Mucosa of stomach (tissue), 1 donor: ENCODE measurements at regions not wholly inside any gene's neighbourhood (a gene's known extent, or its start where the extent isn't known, plus 50 kb on each side); places are given as distances from the start of the nearest gene placed in this dataset.
"Not testable (repeated sequence)": the region's sequence is repeated elsewhere in the genome, so short reads cannot be mapped to it uniquely, and the experiment has no call there.

Source experiments
- H3K27me3 ChIP-seq: one replicate; pipeline ENCODE4 v1.7.0; 2013; ENCODE audit warnings: mild to moderate bottlenecking, low read length; ENCODE audit not compliant: control insufficient read depth, insufficient read depth
- H3K36me3 ChIP-seq: one replicate; pipeline ENCODE4 v1.7.0; 2013; ENCODE audit warnings: low read length; ENCODE audit not compliant: control insufficient read depth, insufficient read depth
- H3K4me1 ChIP-seq: one replicate; pipeline ENCODE4 v1.7.0; 2013; ENCODE audit warnings: mild to moderate bottlenecking, low read length; ENCODE audit not compliant: control insufficient read depth, insufficient read depth
- H3K4me3 ChIP-seq: one replicate; pipeline ENCODE4 v1.7.0; 2013; ENCODE audit warnings: low read length
- H3K9ac ChIP-seq: one replicate; pipeline ENCODE4 v1.7.0; 2013; ENCODE audit warnings: mild to moderate bottlenecking, low read length, moderate library complexity
- H3K9me3 ChIP-seq: one replicate; pipeline ENCODE4 v1.7.0; 2013; ENCODE audit warnings: mild to moderate bottlenecking, low read length, moderate library complexity; ENCODE audit not compliant: control insufficient read depth
- donor health status: Pancreatic carcinoma.

DNA sequence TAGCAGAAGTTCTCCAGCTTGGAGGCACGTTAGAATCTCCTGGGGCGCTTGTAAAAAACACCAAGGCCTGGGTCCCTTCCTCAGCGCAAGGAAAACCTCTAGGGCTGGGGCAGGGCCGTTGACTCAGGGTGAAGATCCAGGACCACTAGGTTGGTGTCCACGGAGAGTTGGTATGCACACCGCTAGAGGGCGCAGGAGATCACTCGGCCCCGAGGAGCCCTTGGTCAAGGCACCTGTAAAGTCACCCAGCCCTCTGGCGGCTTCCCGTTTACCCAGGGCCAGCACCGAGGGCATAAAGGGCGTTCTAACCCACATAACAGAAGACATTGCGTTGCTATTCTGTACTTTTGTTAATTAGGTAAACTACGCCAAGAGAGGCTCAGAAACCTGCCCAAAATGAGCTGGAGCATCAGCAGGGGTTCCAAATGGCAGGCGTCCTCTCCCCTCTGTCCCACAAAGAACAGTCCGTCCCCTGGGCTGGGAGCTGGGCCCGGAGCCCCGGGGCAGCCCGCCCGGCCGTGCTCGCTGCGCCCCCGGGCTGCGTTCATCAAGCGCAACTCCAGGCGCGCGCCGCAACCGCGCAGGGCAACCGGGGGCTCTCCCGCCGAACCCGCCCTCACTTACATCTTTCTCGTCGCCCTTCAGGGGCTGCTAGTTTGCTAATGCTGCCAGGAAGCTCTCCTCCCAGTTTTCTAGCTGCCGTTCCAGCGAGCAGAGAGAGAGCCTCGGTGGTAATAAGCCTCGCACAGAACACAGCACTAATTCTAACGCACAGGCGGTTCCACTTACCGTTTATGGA, 332.1 kb downstream of the ARRDC4 start:
- Histone ChIP-seq H3K9ac (no peak overlapping the region), H3K27me3 (peaks cover 13% of the 10 kb centered on the region), H3K4me1 (no peaks in the 10 kb centered on the region), H3K36me3 (no peaks in the 10 kb centered on the region), H3K9me3 (no peaks in the 10 kb centered on the region), H3K4me3 (no peak overlapping the region)

DNA sequence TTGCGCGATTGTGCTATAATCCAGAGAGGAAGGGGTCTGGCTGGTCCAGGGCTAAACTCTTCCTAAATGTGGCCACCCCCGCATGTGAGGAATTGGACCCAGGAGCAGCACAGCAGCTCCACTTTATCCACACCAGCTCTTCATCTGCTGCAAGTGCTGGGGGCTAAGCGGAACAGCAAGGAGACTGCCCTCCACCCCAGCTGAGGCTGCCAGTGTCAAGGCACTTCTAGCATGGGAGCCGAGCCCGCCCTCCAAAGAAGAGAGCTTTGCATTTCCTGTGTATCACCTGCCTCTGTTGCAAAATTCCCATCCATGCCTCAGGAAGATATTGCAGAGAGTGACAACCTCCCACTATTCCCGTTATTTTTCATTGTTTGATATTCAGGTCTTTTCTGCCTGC, 333.6 kb downstream of the ARRDC4 start:
- Histone ChIP-seq H3K4me1 (no peaks in the 10 kb centered on the region), H3K27me3 (peaks cover 13% of the 10 kb centered on the region), H3K36me3 (no peaks in the 10 kb centered on the region), H3K4me3 (no peak overlapping the region), H3K9ac (no peak overlapping the region), H3K9me3 (no peaks in the 10 kb centered on the region)

DNA sequence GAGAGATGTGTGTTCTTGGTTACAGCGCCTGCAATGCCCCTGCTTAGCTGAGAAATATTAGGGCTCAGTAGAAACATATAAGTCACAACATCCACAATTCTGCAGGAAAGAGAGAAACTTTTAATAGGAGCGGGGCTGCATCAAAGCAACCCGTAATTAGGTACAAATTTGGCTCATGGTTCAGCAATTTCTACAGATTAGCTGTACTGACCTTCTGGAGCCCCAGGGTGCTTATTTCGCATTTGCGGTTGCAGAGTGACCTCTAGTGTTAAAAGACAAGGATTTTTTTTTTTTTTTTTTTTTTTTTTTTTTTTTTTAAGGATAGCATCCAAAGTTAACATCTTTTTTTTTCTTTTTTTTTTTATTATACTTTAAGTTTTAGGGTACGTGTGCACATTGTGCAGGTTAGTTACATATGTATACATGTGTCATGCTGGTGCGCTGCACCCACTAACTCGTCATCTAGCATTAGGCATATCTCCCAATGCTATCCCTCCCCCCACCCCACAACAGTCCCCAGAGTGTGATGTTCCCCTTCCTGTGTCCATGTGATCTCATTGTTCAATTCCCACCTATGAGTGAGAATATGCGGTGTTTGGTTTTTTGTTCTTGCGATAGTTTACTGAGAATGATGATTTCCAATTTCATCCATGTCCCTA, 334.7 kb downstream of the ARRDC4 start:
- peaks cover 13% of the 10 kb centered on the region for H3K27me3 ChIP-seq
- not testable (repeated sequence) for H3K9ac ChIP-seq, H3K9me3 ChIP-seq, H3K4me3 ChIP-seq, H3K4me1 ChIP-seq, H3K36me3 ChIP-seq

DNA sequence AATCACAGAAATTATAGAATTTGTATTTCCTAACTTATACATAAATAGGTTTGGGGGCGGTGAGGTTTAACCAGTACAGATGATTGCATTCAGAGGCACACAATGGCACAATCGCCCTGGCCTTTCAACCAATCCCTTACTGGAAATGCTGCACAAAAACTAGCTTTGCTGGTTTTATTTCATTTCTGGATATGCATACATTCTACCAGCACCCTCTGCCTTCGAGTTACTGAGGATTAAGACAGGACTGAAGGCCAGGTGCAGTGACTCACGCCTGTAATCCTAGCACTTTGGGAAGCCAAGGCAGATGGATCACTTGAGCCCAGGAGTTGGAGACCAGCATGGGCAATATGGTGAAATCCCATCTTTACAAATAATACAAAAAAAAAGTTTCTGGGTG, 336.1 kb downstream of the ARRDC4 start:
- Histone ChIP-seq H3K4me3 (no peak overlapping the region), H3K9me3 (no peaks in the 10 kb centered on the region), H3K9ac (no peak overlapping the region), H3K36me3 (no peaks in the 10 kb centered on the region), H3K27me3 (peaks cover 13% of the 10 kb centered on the region), H3K4me1 (no peaks in the 10 kb centered on the region)

DNA sequence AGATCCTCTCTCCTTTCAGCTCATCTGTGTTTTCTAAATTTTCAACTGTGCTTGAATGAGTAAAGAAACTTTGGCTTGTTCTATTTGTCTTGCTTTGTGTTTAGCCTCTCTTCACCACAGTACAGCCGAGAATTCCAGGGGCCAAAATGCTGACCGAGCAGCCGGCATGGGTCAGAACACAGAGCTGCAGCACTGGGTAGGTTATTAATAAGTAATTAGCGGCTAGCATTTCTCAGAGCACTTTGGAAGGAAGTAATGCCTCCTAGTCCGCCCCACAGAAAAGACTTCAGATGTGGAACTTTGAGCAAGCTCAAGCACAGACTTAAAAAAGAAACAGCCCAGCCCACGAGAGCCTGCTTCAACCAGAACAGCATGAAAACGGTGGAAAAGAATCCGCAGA, 343.9 kb downstream of the ARRDC4 start:
- Histone ChIP-seq H3K9me3 (no peaks in the 10 kb centered on the region), H3K4me1 (no peaks in the 10 kb centered on the region), H3K27me3 (no peaks in the 10 kb centered on the region), H3K4me3 (no peak overlapping the region), H3K36me3 (no peaks in the 10 kb centered on the region), H3K9ac (no peak overlapping the region)

DNA sequence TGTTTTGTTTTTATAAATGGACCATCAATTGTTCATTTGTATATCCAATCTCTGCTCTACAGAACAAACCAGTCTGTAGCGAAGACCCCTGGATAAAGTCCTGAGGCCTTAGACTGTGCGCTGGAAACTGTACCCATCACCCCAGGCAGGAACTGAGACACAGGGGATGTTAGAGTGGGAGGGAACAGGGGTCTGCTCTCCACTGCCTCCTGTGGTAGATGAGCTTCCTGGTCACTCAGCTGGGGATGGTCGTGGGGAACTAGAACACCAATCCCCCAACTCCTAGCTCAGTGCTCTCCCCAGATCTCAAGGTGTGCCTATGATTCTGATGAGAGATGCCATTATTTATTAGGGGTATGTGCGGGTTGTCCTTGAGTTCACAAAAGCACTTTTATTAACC, 340.2 kb upstream of the IGF1R start:
- Histone ChIP-seq H3K4me3 (no peak overlapping the region), H3K36me3 (no peaks in the 10 kb centered on the region), H3K4me1 (no peaks in the 10 kb centered on the region), H3K9ac (no peak overlapping the region), H3K27me3 (peaks cover 5% of the 10 kb centered on the region), H3K9me3 (no peaks in the 10 kb centered on the region)

DNA sequence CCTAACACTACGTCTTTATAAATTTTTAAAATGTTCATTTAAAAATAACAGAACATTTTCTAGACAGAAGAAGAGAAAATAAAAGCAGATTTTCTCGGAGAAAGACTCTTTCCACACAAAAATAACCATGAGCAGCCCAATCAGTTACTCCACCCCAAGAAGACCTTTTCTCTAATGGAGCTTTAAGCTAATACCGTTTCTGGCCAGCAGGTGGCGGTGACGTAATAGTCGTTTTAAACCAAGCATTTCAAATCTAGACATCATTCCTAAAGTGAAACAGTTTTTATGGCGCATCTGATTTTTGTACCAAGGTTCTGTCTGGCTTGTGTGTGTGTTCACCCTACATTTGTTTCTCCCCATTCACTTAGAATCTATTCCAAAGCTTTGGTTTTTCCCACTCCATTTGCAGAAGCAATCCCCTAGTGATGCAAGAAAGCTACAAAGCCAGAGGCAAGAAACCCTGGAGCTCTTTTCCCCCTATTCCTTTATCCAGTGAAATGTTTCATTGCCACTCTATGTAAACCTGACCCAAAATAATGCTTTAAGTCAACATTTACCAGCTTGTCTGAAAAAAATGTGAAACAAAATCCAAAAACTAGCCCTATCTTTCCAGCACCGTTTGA, 336.7 kb upstream of the IGF1R start:
- H3K4me1 ChIP-seq = no peaks in the 10 kb centered on the region
- H3K9me3 ChIP-seq = no peaks in the 10 kb centered on the region
- H3K36me3 ChIP-seq = no peaks in the 10 kb centered on the region
- H3K4me3 ChIP-seq = no peak overlapping the region
- H3K9ac ChIP-seq = no peak overlapping the region
- H3K27me3 ChIP-seq = peaks cover 5% of the 10 kb centered on the region

DNA sequence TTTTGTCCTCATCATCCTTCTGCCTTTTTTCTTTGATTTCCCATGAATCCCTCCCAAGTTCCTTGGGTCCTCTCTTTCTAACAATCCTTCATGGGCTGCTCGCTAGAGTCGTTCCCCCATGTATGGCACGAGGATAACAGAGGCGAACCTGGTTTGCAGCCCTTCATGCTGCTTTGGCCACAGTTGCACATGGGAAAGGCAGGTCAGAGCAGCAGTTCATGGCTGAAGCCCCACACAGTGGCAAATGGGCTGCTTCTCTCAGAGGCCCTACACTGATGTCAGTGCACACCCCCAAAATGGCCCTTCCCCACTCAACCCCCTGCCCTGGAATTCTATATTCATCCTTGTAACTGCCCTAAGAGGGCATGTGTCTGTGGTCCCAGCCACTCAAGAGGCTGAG, 335.4 kb upstream of the IGF1R start:
- H3K4me1 ChIP-seq = no peaks in the 10 kb centered on the region
- no peak overlapping the region for H3K4me3 ChIP-seq
- H3K9me3 ChIP-seq = no peaks in the 10 kb centered on the region
- no peaks in the 10 kb centered on the region for H3K36me3 ChIP-seq
- no peak overlapping the region for H3K9ac ChIP-seq
- H3K27me3 ChIP-seq = peaks cover 5% of the 10 kb centered on the region

DNA sequence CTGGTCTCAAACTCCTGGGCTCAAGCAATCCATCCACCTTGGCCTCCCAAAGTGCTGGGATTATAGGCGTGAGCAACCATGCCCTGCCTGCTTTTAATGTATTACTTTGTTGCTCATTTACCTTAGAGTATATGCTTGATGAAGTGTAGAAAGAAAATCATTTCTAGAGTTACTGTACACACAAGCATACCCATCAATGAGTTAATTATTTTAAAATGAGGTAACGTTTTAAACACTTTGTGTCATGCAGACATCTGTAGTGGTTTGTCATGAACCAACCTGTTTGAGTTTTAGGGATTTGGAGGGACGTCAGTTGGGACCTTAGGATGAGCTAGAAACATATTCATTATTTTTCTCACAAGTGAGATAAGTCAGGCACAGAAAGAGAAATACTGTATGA, 332.4 kb upstream of the IGF1R start:
- Histone ChIP-seq H3K27me3 (peaks cover 5% of the 10 kb centered on the region), H3K4me3 (no peak overlapping the region), H3K9ac (no peak overlapping the region), H3K36me3 (no peaks in the 10 kb centered on the region), H3K4me1 (no peaks in the 10 kb centered on the region), H3K9me3 (no peaks in the 10 kb centered on the region)

DNA sequence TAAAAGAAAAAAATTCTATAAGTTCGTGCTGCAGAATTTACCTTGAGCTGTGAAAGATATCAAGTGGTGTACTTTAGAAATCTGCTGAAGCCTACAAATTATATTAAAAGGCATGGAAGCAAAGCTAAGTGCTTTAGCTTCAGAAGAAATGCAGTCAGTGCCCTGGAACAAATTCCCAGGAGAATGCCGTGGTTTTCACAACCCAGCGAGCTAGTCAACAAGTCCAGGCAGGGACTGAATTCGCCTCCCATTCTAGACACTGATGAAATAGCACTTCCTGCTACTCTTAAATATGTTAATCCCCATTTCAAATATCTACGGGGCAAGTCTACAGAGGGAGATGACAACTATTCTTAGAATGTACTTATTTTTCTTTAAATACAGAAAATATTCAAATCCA, 326.4 kb upstream of the IGF1R start:
- Histone ChIP-seq H3K4me3 (no peak overlapping the region), H3K4me1 (no peaks in the 10 kb centered on the region), H3K36me3 (no peaks in the 10 kb centered on the region), H3K9me3 (no peaks in the 10 kb centered on the region), H3K27me3 (no peaks in the 10 kb centered on the region), H3K9ac (no peak overlapping the region)

DNA sequence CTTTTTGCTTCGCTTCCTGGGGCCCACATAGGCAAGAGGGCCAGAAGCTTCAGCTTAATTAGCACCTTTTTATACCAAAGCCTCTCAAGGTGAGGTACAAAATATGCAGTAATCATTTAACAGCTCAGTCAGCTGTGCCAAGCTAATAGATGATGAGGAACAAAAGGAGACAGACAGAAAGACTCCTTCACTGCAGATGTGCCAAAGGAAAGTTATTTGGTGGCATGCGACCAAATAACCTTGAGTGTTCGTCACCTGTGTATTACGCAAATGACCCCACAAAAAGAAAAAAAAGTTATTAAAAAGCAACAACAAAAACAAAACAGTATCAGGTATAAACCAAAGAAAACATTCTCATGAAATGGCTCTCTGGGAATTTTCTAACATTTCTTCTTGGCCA, 325.8 kb upstream of the IGF1R start:
- Histone ChIP-seq H3K9me3 (no peaks in the 10 kb centered on the region), H3K36me3 (no peaks in the 10 kb centered on the region)

DNA sequence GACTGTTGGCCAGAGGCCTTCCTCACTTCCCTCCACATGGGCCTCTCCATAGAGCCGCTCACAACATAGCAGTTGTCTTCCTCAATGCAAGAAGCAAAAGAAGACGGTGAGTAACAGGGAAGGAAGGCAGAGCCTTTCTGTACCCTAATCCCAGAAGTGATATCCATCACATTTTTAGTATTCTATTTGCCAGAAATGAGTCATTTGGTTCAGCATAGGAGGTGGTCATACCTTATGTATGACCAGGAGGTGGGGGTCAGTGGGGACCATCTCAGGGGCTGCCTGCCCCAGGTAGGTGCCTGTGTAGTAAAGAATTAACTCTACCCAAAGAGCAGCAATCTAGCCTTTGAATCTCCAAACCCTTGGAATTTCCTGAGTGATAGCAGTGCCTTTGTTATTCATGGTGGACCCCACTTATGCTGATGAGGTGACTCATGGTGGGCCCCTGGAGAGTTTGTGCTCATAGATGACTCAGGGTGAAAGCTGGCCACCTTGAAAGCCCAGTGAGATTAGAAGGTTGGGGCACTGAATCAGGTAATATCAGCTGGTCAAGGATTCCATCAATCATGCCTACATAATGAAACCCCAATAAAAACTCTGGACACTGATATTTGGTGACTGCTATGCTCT, 323.9 kb upstream of the IGF1R start:
- no peaks in the 10 kb centered on the region for H3K36me3 ChIP-seq
- H3K9me3 ChIP-seq = no peaks in the 10 kb centered on the region
- H3K9ac ChIP-seq = no peak overlapping the region
- no peak overlapping the region for H3K4me3 ChIP-seq
- no peaks in the 10 kb centered on the region for H3K4me1 ChIP-seq
- H3K27me3 ChIP-seq = no peaks in the 10 kb centered on the region

More for the DNA sequence above, 325.8 kb upstream of the IGF1R start:
- Histone ChIP-seq H3K4me1 (no peaks in the 10 kb centered on the region), H3K9ac (no peak overlapping the region), H3K27me3 (no peaks in the 10 kb centered on the region), H3K4me3 (no peak overlapping the region)
